Chondrocyte (in vitro differentiated cells): ENCODE measurements at regions not wholly inside any gene's neighbourhood (a gene's known extent, or its start where the extent isn't known, plus 50 kb on each side); places are given as distances from the start of the nearest gene placed in this dataset.

Source experiments
- DNase-seq: peaks from one replicate; pipeline ENCODE4 v3.0.0; 2021; ENCODE audit warnings: mixed read lengths, low spot score
- H3K27ac Mint-ChIP-seq: one replicate; pipeline ENCODE4 v1.8.0; 2021; ENCODE audit warnings: mild to moderate bottlenecking, moderate library complexity, mixed read lengths; ENCODE audit not compliant: unreplicated experiment
- H3K27me3 Mint-ChIP-seq: 2 replicates; pipeline ENCODE4 v1.8.0; 2021; ENCODE audit warnings: low read depth, mixed read lengths
- H3K36me3 Mint-ChIP-seq: 2 replicates; pipeline ENCODE4 v1.8.0; 2021; ENCODE audit warnings: low read depth, mixed read lengths
- H3K4me1 Mint-ChIP-seq: 2 replicates; pipeline ENCODE4 v1.8.0; 2021; ENCODE audit warnings: low read depth, mild to moderate bottlenecking, mixed read lengths
- H3K4me3 Mint-ChIP-seq: one replicate; pipeline ENCODE4 v1.8.0; 2021; ENCODE audit warnings: mild to moderate bottlenecking, moderate library complexity, mixed read lengths; ENCODE audit not compliant: unreplicated experiment
- H3K9me3 Mint-ChIP-seq: 2 replicates; pipeline ENCODE4 v1.8.0; 2021; ENCODE audit warnings: low read depth, mixed read lengths
- CTCF ChIP-seq: fragments of 200-600 bp; sonication (generic); IDR thresholded peaks from 2 replicates; pipeline ENCODE4 v1.5.0; 2021; ENCODE audit warnings: antibody characterized with exemption, mild to moderate bottlenecking, moderate library complexity

DNA sequence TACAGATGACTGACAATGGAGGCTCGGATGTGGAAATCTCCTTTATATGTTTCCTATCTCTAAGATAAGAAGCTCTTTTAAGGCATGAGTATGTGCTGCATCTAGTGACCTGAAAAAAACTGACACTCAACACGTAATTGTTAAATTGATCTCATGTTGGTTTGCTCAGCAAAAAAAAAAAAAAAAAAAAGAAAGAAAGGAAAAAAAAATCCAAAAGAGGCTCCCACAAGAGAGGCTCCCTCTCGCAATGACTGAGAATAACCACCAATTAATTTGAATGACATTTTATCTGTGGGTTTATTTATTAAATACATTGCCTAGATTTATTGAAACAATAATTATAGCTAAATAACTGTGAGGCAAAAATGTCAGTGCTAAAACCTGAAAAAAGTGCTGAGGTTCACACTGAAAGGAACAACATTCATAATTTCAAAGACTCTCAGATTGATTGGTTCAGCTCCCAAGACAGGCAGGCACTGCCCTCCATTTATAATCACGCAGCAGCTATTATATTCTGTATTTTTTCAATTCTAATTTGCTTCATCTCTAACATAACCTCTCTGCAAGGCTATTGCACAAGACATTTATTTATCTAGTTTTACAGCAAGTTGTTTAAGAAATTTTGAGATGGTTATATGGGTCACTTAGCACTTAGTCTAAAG lies 184.5 kb upstream of the TMPRSS15 start:
- H3K36me3 Mint-ChIP-seq: no peaks in the 10 kb centered on the region
- no peak overlapping the region for H3K27ac Mint-ChIP-seq
- no peak for TF ChIP-seq CTCF
- H3K27me3 Mint-ChIP-seq: no peaks in the 10 kb centered on the region
- no peak overlapping the region for H3K4me3 Mint-ChIP-seq
- DNase-seq: no peak
- no peaks in the 10 kb centered on the region for H3K9me3 Mint-ChIP-seq
- no peaks in the 10 kb centered on the region for H3K4me1 Mint-ChIP-seq

DNA sequence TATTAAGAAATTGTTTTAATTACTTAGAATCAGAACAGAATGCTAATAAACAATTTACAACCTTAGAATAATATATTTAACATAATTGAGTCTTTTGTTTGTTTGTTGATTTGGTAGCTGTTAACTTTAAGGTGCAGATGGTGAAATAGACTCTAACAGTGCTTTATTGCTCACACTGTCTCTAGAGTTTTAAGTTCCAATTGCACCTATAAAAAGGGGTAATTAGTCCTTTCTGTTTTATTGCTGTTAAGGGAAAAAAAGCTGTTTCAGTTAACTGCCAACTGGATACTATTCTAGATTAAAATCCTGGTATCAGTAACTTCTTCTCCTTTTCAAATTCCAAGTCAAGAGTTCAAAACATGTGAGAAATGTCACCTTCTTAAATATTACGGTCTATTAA lies 197.6 kb upstream of the TMPRSS15 start:
- H3K27ac Mint-ChIP-seq: no peak overlapping the region
- no peaks in the 10 kb centered on the region for H3K4me1 Mint-ChIP-seq
- H3K9me3 Mint-ChIP-seq: peaks cover 10% of the 10 kb centered on the region
- H3K4me3 Mint-ChIP-seq: no peak overlapping the region
- H3K36me3 Mint-ChIP-seq: peaks cover 2% of the 10 kb centered on the region
- no peak for TF ChIP-seq CTCF
- H3K27me3 Mint-ChIP-seq: no peaks in the 10 kb centered on the region
- no peak for DNase-seq

DNA sequence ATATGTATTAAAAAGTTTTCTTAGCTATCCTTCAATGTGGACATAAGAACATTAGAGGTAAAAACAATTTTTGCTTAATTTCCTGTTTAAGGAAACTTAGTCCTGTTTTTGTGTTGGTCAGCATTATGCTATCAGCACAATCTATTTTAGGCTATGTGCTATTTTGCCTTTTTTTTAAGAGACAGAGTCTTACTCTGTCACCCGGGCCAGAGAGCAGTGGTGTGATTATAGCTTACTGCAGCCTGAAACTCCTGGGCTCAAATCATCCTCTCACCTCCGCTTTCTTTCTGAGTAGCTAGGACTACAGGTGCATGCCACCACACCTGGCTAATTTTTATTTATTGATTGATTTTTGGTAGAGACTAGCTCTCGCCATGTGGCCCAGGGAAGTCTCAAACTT lies 199.1 kb upstream of the TMPRSS15 start:
- H3K27ac Mint-ChIP-seq: no peak overlapping the region

DNA sequence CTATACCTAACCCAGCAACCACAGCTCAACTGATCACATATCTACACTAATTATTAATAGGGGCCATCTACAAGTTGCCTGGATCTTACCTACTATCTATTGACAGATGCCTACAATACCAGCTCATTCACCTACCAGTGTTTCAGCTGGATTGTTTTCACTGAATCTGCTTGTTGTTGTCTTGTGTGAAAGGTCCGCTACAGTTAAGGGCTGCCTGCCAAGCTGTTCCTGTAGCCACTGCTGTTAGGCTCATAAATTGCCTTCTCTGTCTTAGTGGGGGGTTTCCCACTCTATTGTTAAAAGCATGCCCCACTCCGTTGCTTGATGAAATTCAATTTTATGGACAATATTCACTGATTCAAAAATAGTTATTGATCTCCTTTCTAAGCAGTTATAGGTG lies 199.7 kb upstream of the TMPRSS15 start:
- H3K4me3 Mint-ChIP-seq: no peak overlapping the region
- H3K27ac Mint-ChIP-seq: no peak overlapping the region
- peaks cover 8% of the 10 kb centered on the region for H3K9me3 Mint-ChIP-seq
- DNase-seq: no peak
- TF ChIP-seq CTCF: no peak
- H3K27me3 Mint-ChIP-seq: no peaks in the 10 kb centered on the region
- peaks cover 2% of the 10 kb centered on the region for H3K36me3 Mint-ChIP-seq
- no peaks in the 10 kb centered on the region for H3K4me1 Mint-ChIP-seq

More for the DNA sequence above, 199.1 kb upstream of the TMPRSS15 start:
- Mint-ChIP-seq H3K9me3 (peaks cover 9% of the 10 kb centered on the region), H3K4me3 (no peak overlapping the region), H3K36me3 (peaks cover 2% of the 10 kb centered on the region), H3K4me1 (no peaks in the 10 kb centered on the region), H3K27me3 (no peaks in the 10 kb centered on the region)
- TF ChIP-seq CTCF: no peak
- no peak for DNase-seq

GRCh38 chr21:18603980-18604379 lies 200.4 kb upstream of the TMPRSS15 start:
- DNase-seq: no peak
- H3K4me1 Mint-ChIP-seq: no peaks in the 10 kb centered on the region
- no peak for TF ChIP-seq CTCF
- no peak overlapping the region for H3K27ac Mint-ChIP-seq
- H3K36me3 Mint-ChIP-seq: peaks cover 2% of the 10 kb centered on the region
- H3K4me3 Mint-ChIP-seq: no peak overlapping the region
- peaks cover 7% of the 10 kb centered on the region for H3K9me3 Mint-ChIP-seq
- no peaks in the 10 kb centered on the region for H3K27me3 Mint-ChIP-seq
